Stimulated activated CD8-positive, alpha-beta memory T cell treated with anti-CD3 and anti-CD28 coated beads, Interleukin-12 subunit alpha, Interleukin-12 subunit beta, amount 100 ng/mL, for 24 hours (primary cell): ENCODE measurements at regions not wholly inside any gene's neighbourhood (a gene's known extent, or its start where the extent isn't known, plus 50 kb on each side); places are given as distances from the start of the nearest gene placed in this dataset.

Source experiments
- DNase-seq: peaks from one replicate; pipeline ENCODE4 v3.0.0-alpha.2; 2020; ENCODE audit errors: extremely low read depth

GRCh38 chr9:89958086-89958485 lies 353.3 kb downstream of the GADD45G start:
- no peak for DNase-seq

GRCh38 chr9:89961616-89962341 lies 357.0 kb downstream of the GADD45G start:
- DNase-seq: no peak

GRCh38 chr9:89963280-89963679 lies 358.5 kb downstream of the GADD45G start:
- no peak for DNase-seq

- no peak for DNase-seq
Observed at GRCh38 chr9:89967527-89967926, 362.7 kb downstream of the GADD45G start.

GRCh38 chr9:89969156-89969675 lies 364.4 kb downstream of the GADD45G start:
- no peak for DNase-seq

- DNase-seq: no peak
Observed at GRCh38 chr9:89969881-89970639, 365.2 kb downstream of the GADD45G start.

- no peak for DNase-seq
Observed at GRCh38 chr9:89970701-89971100, 365.9 kb downstream of the GADD45G start.

GRCh38 chr9:89972535-89972934 lies 367.7 kb downstream of the GADD45G start:
- DNase-seq: no peak

GRCh38 chr9:89974582-89974981 lies 369.8 kb downstream of the GADD45G start:
- DNase-seq: no peak

- DNase-seq: no peak
Observed at GRCh38 chr9:89975024-89975423, 370.2 kb downstream of the GADD45G start.

GRCh38 chr9:89975630-89976029 lies 370.8 kb downstream of the GADD45G start:
- no peak for DNase-seq

- no peak for DNase-seq
Observed at GRCh38 chr9:89978185-89978584, 373.4 kb downstream of the GADD45G start.

- no peak for DNase-seq
Observed at GRCh38 chr9:89980600-89980999, 375.8 kb downstream of the GADD45G start.

- DNase-seq: no peak
Observed at GRCh38 chr9:89982016-89982415, 377.2 kb downstream of the GADD45G start.

GRCh38 chr9:89983411-89983810 lies 378.6 kb downstream of the GADD45G start:
- no peak for DNase-seq

GRCh38 chr9:89984214-89984613 lies 379.4 kb downstream of the GADD45G start:
- DNase-seq: no peak

- no peak for DNase-seq
Observed at GRCh38 chr9:89985068-89985467, 380.3 kb downstream of the GADD45G start.

- no peak for DNase-seq
Observed at GRCh38 chr9:89986190-89986589, 381.4 kb downstream of the GADD45G start.

- no peak for DNase-seq
Observed at GRCh38 chr9:89988458-89988857, 383.6 kb downstream of the GADD45G start.

GRCh38 chr9:89991204-89991790 lies 386.5 kb downstream of the GADD45G start:
- DNase-seq: no peak

- DNase-seq: no peak
Observed at GRCh38 chr9:89992326-89993198, 387.8 kb downstream of the GADD45G start.
